Endometrium (tissue), 2 donors: ENCODE measurements at regions not wholly inside any gene's neighbourhood (a gene's known extent, or its start where the extent isn't known, plus 50 kb on each side); places are given as distances from the start of the nearest gene placed in this dataset.
"Not testable (repeated sequence)": the region's sequence is repeated elsewhere in the genome, so short reads cannot be mapped to it uniquely, and the experiment has no call there.

ENCODE experiments used
- FAIRE-seq: peaks from 2 replicates; lab custom pipeline; 2012; peaks lifted over from hg19 to GRCh38; lab: Jason Lieb, UNC
- donor health status: control.
- donor health status: control.

GRCh38 chr6:170147832-170148708 is 142.8 kb downstream of the DLL1 start:
- no peak for FAIRE-seq

DNA sequence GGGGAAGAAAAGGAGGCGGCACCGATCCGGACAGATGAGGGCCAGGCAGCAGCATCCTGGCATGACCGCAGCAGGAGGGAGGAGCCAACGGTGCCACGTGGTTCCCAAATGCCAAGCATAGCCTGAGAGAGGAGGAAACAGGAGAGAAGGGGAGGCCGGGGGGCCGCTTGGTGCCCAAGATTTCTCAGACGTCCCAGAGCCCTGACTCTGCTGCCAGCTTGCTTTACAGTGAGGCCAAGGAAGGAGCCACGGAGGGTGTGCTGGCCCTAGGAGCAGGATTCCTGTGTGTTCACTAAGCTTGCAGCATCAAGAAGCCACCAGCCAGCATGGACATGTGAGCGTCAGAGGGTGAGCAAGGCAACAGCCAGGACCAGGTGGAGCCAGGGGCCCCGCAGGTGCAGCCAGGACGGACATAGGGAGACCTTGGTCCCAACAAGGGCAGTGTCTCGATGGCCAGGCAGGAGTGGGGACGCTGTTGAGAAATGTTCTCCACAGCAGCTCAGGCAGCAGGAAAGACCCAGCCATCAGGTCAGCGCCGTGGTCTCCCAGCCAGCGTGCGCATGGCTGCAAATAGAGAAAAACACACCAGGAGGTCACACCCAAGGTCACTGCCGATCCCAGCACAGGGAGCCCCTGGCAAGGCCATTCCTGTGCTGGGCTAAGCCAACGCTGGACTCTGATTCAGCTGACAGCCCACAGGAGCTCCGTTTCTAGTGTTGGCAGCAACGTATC is 143.7 kb downstream of the DLL1 start:
- no peak for FAIRE-seq

DNA sequence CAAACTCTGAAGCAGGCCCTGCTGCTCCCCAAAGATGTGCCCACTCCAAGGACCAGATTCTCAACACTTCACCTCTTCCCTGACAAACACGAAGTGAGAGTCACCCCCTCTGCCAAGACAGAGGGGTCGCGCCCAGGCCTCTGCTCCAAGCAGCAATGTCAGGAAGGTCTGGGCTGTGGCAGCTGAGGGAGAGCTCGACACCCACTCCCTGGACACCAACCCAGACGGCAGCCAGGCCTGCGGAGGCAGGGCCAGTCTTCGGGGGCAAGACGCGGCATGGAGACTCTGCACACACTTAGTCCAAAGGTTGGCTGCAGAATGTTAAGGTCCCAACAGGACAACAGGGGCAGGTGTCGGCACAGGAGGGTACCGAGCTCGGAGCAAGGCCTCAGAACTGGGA is 144.2 kb downstream of the DLL1 start:
- FAIRE-seq = no peak

GRCh38 chr6:170146131-170146530 is 144.7 kb downstream of the DLL1 start:
- not testable (repeated sequence) for FAIRE-seq

DNA sequence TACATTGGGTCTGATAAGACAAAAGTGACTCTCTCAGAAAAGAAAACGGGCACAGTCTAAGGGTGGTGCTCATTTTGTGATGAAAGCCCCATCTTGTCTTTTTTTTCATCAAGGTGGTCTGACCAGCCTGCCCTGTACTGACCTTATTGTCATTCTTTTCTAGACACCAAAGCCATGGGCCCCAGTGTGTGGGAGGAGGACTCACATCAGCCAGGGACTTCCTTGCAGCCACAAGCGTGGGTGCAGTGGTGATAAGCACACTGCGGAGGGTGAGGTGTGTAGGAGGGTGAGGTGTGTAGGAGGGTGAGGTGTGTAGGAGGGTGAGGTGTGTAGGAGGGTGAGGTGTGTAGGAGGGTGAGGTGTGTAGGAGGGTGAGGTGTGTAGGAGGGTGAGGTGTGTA is 145.2 kb downstream of the DLL1 start:
- FAIRE-seq = not testable (repeated sequence)

DNA sequence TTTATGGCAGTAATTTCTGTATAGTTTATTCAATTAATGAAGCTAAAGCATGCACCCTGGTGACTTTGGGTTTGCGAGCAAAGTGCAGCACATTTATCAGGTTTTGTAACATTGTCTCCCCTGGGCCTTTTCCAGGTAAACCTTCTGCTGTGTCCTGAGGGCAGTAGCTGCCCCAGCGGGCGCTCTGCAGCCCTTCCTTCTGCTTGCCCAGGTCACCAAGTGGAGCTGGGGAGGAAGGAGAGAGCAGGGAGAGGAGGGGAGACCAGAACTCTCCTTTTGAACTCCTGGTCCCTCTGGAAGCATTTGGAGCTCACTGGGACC is 145.6 kb downstream of the DLL1 start:
- FAIRE-seq = no peak

- no peak for FAIRE-seq
Measured at GRCh38 chr6:170144571-170145271, 146.2 kb downstream of the DLL1 start.

DNA sequence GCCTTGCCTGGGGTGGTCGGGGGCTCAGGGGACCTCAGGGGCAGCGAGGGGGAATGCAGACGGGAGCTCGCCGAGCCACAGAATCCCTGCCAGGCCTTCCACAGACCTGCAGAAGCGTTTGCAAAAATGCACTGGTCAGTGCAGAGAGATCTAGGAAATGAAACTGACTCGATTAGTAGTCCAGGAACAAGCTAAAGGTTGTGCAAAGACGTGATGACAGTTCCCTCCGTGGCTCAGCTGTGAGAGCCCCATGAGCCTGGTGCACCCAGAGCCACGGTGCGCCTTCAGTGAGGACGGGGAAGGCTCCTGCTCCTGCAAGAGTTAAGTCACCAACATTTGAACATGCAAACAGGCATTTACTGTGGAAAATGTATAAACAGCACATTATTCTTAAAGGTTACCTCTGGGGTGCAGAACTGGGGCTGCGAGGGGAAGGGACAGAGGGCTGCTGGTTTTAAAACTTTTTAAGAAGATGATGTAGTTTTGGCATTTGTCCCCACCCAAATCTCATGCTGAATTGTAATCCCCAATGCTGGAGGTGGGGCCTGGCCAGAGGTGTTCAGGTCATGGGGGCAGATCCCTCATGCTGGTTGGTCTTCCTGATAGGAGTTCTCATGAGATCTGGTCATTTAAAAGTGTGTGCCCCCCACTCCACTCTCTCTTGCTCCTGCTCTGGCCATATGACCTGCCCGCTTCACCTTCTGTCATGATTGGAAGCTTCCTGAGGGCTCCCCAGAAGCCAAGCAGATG is 147.3 kb downstream of the DLL1 start:
- no peak for FAIRE-seq

GRCh38 chr6:170142559-170142958 is 148.3 kb downstream of the DLL1 start:
- no peak for FAIRE-seq

DNA sequence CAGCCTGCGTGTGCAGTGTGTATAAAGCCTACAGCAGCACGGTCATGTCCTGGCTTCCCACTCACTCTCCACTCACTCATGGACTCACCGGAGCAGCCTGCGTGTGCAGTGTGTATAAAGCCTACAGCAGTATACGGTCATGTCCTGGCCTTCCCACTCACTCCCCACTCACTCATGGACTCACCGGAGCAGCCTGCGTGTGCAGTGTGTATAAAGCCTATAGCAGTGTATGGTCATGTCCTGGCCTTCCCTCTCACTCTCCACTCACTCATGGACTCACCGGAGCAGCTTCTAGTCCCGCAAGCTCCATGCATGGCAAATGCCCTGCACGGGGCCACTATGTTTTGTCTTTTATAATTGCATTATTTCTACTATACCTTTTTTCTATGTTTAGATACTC is 149.8 kb downstream of the DLL1 start:
- FAIRE-seq = not testable (repeated sequence)

DNA sequence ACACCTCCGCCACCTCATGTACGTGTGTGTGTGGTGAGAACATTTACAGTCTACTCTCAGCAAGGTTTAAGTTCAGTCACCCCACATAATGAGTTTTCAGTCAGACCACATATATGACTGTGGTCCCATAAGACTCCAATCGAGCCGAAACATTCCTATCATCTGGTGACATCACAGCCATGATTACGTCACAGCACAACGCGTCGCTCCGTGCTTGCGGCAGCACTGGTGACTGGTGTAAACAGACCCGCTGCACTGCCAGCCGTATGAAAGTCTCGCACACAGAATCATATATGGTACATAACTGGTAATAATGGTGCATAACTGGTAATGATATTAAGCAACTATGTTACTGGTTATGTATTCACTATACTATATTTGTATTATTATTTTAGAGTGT is 150.7 kb downstream of the DLL1 start:
- FAIRE-seq = no peak

- no peak for FAIRE-seq
Measured at GRCh38 chr6:170139531-170139930, 151.3 kb downstream of the DLL1 start.

GRCh38 chr6:170139046-170139445 is 151.8 kb downstream of the DLL1 start:
- FAIRE-seq = not testable (repeated sequence)

DNA sequence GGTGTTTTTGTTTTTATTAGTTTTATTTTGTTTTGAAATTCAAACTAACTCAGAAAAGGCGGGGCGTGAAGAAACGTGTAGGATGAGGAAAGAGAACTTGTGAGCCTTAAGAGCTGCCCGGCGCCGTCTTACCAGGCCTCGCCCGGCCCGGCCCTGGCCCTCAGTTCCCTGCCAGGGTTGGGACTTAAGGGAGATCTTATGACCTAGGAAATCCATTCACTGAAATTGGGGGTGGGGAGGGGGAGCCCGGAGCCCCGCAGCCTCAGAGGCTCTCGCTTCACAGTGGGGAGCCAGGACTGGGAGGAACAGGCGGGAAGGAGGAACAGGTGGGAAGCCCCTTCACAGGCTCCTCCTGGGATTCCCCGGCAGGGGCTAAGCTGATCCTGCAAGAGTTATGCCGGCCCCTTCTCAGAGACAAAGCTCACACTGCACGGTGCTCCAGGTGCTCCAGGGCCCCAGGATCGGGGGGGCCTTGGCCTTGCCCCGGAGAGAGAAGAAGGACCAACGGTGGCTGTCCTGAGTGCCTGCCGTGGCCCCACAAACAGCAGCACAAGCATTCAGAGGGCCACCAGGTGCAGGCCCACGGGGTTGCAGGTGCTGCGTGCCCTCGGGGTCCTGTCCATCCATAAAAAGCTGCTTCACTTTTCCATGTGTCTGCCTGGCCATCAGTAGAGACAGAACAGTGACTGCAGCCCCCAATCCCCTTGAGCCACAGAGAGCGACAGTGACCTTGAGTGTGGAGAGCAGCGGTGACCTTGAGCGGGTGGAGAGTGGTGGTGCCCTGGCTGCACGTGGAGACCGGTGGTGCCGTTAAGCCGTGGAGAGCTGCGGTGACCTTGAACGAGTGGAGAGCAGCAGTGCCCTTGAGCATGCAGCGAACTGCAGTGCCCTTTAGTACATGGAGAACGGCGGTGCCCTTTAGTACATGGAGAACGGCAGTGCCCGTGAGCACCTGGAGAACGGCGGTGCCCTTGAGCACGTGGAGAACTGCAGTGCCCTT is 152.7 kb downstream of the DLL1 start:
- FAIRE-seq = no peak

DNA sequence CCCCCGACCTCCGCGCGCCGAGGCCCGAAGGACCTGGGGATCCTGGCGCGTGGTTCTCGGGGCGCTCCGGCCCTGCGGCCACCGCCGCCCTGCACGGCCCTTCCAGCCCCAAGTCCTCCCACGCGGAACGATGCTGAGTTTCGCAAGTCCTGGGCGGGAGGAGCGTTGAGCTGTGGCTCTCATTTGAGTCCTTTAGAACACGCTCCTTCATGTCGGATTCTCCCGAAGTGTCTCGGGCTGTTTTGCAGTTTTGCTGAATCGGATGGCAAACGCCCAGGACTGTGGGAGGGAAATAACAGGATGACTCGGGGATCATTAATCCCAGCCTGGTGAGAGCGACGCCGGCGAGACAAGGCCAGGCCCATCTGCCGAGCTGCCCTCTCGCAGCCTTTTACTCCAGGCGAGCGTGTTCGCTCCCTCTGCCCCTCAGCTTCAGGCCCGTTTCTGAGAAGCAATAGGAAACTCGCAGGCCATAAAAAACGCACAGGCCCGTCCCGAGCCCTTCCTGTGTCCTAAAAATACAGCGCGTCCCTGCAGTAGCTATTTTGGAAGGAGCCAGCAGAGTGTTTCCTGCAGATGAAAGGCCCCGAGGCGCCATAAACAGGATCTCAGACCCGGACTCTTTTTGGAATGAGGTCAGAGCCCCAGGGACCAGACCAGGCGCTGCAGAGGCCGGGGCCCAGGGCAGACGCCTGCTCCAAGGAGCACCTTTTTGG is 153.5 kb downstream of the DLL1 start:
- peak; percentile 93 for FAIRE-seq

DNA sequence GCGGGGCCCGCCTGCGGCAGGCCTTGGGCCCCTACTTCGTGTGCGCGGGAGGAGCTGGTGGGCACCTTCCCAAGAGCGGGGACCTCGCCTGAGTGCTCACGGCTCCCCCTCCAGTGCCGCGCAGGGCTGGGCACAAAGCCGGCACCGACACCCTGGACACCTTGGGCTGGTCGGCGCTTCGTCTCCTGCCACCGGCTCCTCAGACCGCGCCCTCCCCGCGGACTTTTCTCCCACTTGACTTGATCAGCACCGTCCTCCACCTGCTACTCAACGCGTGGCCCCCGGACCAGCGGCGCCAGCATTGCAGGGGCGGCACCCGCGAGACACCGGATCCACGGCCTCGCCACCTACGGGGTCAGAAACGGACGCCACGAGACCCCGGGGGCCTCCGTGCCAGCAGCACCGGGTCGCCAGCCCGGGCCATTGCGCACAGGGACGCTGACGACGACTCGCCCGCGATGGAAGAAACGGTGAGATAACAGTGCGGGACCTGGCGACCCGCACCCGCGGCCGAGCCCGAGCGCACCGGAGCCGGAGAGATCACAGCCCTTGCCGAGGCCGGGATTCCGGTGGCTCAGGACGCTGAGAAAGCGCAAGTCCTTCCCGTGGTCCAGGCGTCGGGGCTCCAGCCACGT is 154.2 kb downstream of the DLL1 start:
- no peak for FAIRE-seq

GRCh38 chr6:170135821-170136471 is 154.9 kb downstream of the DLL1 start:
- no peak for FAIRE-seq

GRCh38 chr6:170135461-170135820 is 155.4 kb downstream of the DLL1 start:
- FAIRE-seq = no peak
